H9 (cell line): ENCODE measurements at regions not wholly inside any gene's neighbourhood (a gene's known extent, or its start where the extent isn't known, plus 50 kb on each side); places are given as distances from the start of the nearest gene placed in this dataset.

Experiments used
- DNase-seq: peaks from one replicate; pipeline ENCODE4 v3.0.0-alpha.2; 2017
- H2AFZ ChIP-seq: one replicate; pipeline ENCODE4 v1.6.1; 2013; ENCODE audit warnings: mild to moderate bottlenecking, low read length, control low read depth, moderate library complexity
- H2AK5ac ChIP-seq: 2 replicates; pipeline ENCODE4 v1.6.1; 2013; ENCODE audit warnings: low read length, control low read depth, mixed read lengths; ENCODE audit not compliant: insufficient read length
- H2BK120ac ChIP-seq: one replicate; pipeline ENCODE4 v1.6.1; 2013; ENCODE audit warnings: low read depth, mild to moderate bottlenecking, low read length, control low read depth, inconsistent platforms; ENCODE audit not compliant: poor library complexity, severe bottlenecking
- H2BK12ac ChIP-seq: 2 replicates; pipeline ENCODE4 v1.6.1; 2013; ENCODE audit warnings: low read length, control low read depth, mixed read lengths, low read depth; ENCODE audit not compliant: insufficient read length
- H2BK15ac ChIP-seq: 2 replicates; pipeline ENCODE4 v1.6.1; 2013; ENCODE audit warnings: low read depth, low read length, control low read depth
- H2BK20ac ChIP-seq: one replicate; pipeline ENCODE4 v1.6.1; 2013; ENCODE audit warnings: low read depth, mild to moderate bottlenecking, low read length, control low read depth, inconsistent platforms; ENCODE audit not compliant: poor library complexity, severe bottlenecking
- H2BK5ac ChIP-seq: 2 replicates; pipeline ENCODE4 v1.6.1; 2013; ENCODE audit warnings: low read length, control low read depth, mixed read lengths; ENCODE audit not compliant: insufficient read length
- H3K14ac ChIP-seq: 2 replicates; pipeline ENCODE4 v1.6.1; 2013; ENCODE audit warnings: low read length, control low read depth; ENCODE audit not compliant: insufficient read depth
- H3K18ac ChIP-seq: 2 replicates; pipeline ENCODE4 v1.6.1; 2013; ENCODE audit warnings: low read depth, mild to moderate bottlenecking, mixed read lengths, low read length, control low read depth; ENCODE audit not compliant: insufficient read length
- H3K23ac ChIP-seq: 2 replicates; pipeline ENCODE4 v1.6.1; 2013; ENCODE audit warnings: low read length, control low read depth, mixed read lengths, low read depth; ENCODE audit not compliant: insufficient read length
- H3K23me2 ChIP-seq: 2 replicates; pipeline ENCODE4 v1.6.1; 2013; ENCODE audit warnings: low read depth, mild to moderate bottlenecking, mixed read lengths, low read length, control low read depth; ENCODE audit not compliant: insufficient read length, poor library complexity, severe bottlenecking
- H3K27ac ChIP-seq: 2 replicates; pipeline ENCODE4 v1.5.1; 2013; ENCODE audit warnings: low read length, control low read depth, mixed read lengths, low read depth; ENCODE audit not compliant: insufficient read length
- H3K27me3 ChIP-seq: 2 replicates; pipeline ENCODE4 v1.6.1; 2013; ENCODE audit warnings: low read length, control low read depth, inconsistent platforms; ENCODE audit not compliant: insufficient read depth
- H3K4ac ChIP-seq: 2 replicates; pipeline ENCODE4 v1.6.1; 2013; ENCODE audit warnings: low read depth, mild to moderate bottlenecking, control low read depth, inconsistent platforms, low read length, moderate library complexity
- H3K4me1 ChIP-seq: 2 replicates; pipeline ENCODE4 v1.6.1; 2013; ENCODE audit warnings: low read length, control low read depth, inconsistent platforms; ENCODE audit not compliant: insufficient read depth
- H3K4me2 ChIP-seq: 2 replicates; pipeline ENCODE4 v1.6.1; 2013; ENCODE audit warnings: low read length, control low read depth, mixed read lengths; ENCODE audit not compliant: insufficient read length, insufficient read depth
- H3K56ac ChIP-seq: 2 replicates; pipeline ENCODE4 v1.6.1; 2013; ENCODE audit warnings: low read depth, mild to moderate bottlenecking, mixed read lengths, low read length, control low read depth; ENCODE audit not compliant: insufficient read length
- H3K79me1 ChIP-seq: 2 replicates; pipeline ENCODE4 v1.6.1; 2013; ENCODE audit warnings: low read depth, mild to moderate bottlenecking, moderate library complexity, low read length, control low read depth, inconsistent platforms; ENCODE audit not compliant: insufficient read depth, poor library complexity, severe bottlenecking
- H3K79me2 ChIP-seq: 2 replicates; pipeline ENCODE4 v1.6.1; 2013; ENCODE audit warnings: low read length, control low read depth, inconsistent platforms; ENCODE audit not compliant: insufficient read depth
- H3K9ac ChIP-seq: 2 replicates; pipeline ENCODE4 v1.6.1; 2013; ENCODE audit warnings: low read length, control low read depth, mixed read lengths; ENCODE audit not compliant: insufficient read length; ENCODE audit errors: extremely low read depth
- H3K9me3 ChIP-seq: one replicate; pipeline ENCODE4 v1.6.1; 2013; ENCODE audit warnings: low read depth, low read length, inconsistent platforms; ENCODE audit not compliant: control insufficient read depth
- H3T11ph ChIP-seq: one replicate; pipeline ENCODE4 v1.6.1; 2013; ENCODE audit warnings: mild to moderate bottlenecking, low read length, control low read depth, inconsistent platforms
- H4K20me1 ChIP-seq: one replicate; pipeline ENCODE4 v1.6.1; 2013; ENCODE audit not compliant: control insufficient read depth, insufficient read length, insufficient read depth
- H4K5ac ChIP-seq: 2 replicates; pipeline ENCODE4 v1.6.1; 2013; ENCODE audit warnings: low read depth, mild to moderate bottlenecking, mixed read lengths, low read length, control low read depth; ENCODE audit not compliant: insufficient read length
- H4K8ac ChIP-seq: replicated peaks from 2 replicates; pipeline ENCODE4 v1.6.1; 2013; ENCODE audit warnings: low read length, control low read depth, mixed read lengths, low read depth; ENCODE audit not compliant: insufficient read length
- H4K91ac ChIP-seq: 2 replicates; pipeline ENCODE4 v1.6.1; 2013; ENCODE audit warnings: low read depth, mild to moderate bottlenecking, moderate library complexity, mixed read lengths, low read length, control low read depth; ENCODE audit not compliant: insufficient read length
- H3K27ac Mint-ChIP-seq, 3 experiments: 2 replicates in 2 of 3; 3 replicates in 1 of 3; pipeline ENCODE4 v1.8.0; 2020 to 2021; ENCODE audit warnings: mixed read lengths in 3 of 3, mild to moderate bottlenecking in 1 of 3, moderate library complexity in 1 of 3
- H3K27me3 Mint-ChIP-seq: 2 replicates; pipeline ENCODE4 v1.8.0; 2021; ENCODE audit warnings: low read depth, mild to moderate bottlenecking, moderate library complexity, mixed read lengths
- H3K36me3 Mint-ChIP-seq, 3 experiments: 2 replicates in 2 of 3; 3 replicates in 1 of 3; pipeline ENCODE4 v1.8.0; 2020 to 2021; ENCODE audit warnings: low read depth in 3 of 3, mixed read lengths in 3 of 3; ENCODE audit not compliant: insufficient read depth in 1 of 3
- H3K4me1 Mint-ChIP-seq, 2 experiments: 2 replicates each; pipeline ENCODE4 v1.8.0; 2020; ENCODE audit warnings: mixed read lengths in 2 of 2
- H3K4me3 Mint-ChIP-seq, 2 experiments: 2 replicates in 1 of 2; 3 replicates in 1 of 2; pipeline ENCODE4 v1.8.0; 2020 to 2021; ENCODE audit warnings: mild to moderate bottlenecking in 2 of 2, mixed read lengths in 2 of 2, moderate library complexity in 1 of 2
- H3K9me3 Mint-ChIP-seq, 2 experiments: 2 replicates in 1 of 2; 3 replicates in 1 of 2; pipeline ENCODE4 v1.8.0; 2020; ENCODE audit warnings: mild to moderate bottlenecking in 2 of 2, mixed read lengths in 2 of 2, moderate library complexity in 1 of 2
- CTCF ChIP-seq: fragments of 200-600 bp; sonication (generic); conservative IDR thresholded peaks from 3 replicates; pipeline ENCODE4 v1.8.0; 2021; ENCODE audit warnings: antibody characterized with exemption, mild to moderate bottlenecking
- WGBS: extraction: QIAGEN DNeasy Blood & Tissue Kit; methylation state at CpG from one replicate; pipeline ENCODE4 v1.1.7; 2013; ENCODE audit warnings: missing lambda C conversion rate, low lambda C conversion rate, mixed read lengths; ENCODE audit not compliant: insufficient read length; ENCODE audit errors: extremely low coverage; 5-methylcytosine and 5-hydroxymethylcytosine counted together

GRCh38 chr9:78712903-78713613 lies 416.1 kb downstream of the PSAT1 start:
- no peak overlapping the region for H3K23ac ChIP-seq
- H2BK5ac ChIP-seq = no peak overlapping the region
- H3K9ac ChIP-seq = no peak overlapping the region
- no peak overlapping the region for H2BK15ac ChIP-seq
- H4K91ac ChIP-seq = no peak overlapping the region
- Mint-ChIP-seq H3K27me3 (no peaks in the 10 kb centered on the region), H3K36me3 (peaks cover 0 to 4% (median 1%) of the 10 kb centered on the region in 3 experiments; a peak in 1 of 7 replicates), H3K4me1 (peaks cover 22 to 25% of the 10 kb centered on the region in 2 experiments), H3K9me3 (peaks cover 0 to 2% of the 10 kb centered on the region in 2 experiments; a peak in 1 of 5 replicates), H3K27ac (no peak overlapping the region), H3K4me3 (no peak overlapping the region)
- H3K23me2 ChIP-seq = no peaks in the 10 kb centered on the region
- H3K56ac ChIP-seq = no peak overlapping the region
- no peak overlapping the region for H3T11ph ChIP-seq
- no peaks in the 10 kb centered on the region for H3K79me2 ChIP-seq
- H3K18ac ChIP-seq = no peak overlapping the region
- H2BK20ac ChIP-seq = no peak overlapping the region
- H2BK12ac ChIP-seq = no peak overlapping the region
- no peak overlapping the region for H2AK5ac ChIP-seq
- no peaks in the 10 kb centered on the region for H3K27me3 ChIP-seq
- H2AFZ ChIP-seq = no peak overlapping the region
- H4K5ac ChIP-seq = no peak overlapping the region
- whole genome bisulfite sequencing = no CpG with 5 or more reads among the region's 4 CpGs
- H3K14ac ChIP-seq = no peak overlapping the region
- H3K27ac ChIP-seq = no peak overlapping the region
- no peaks in the 10 kb centered on the region for H4K20me1 ChIP-seq
- DNase-seq = no peak
- no peak overlapping the region for H3K4ac ChIP-seq
- no peak overlapping the region for H2BK120ac ChIP-seq
- H4K8ac ChIP-seq = no peak overlapping the region
- no peak for TF ChIP-seq CTCF
- H3K4me2 ChIP-seq = no peak overlapping the region
- H3K4me1 ChIP-seq = peaks cover 3% of the 10 kb centered on the region; the same call in 1 of the 2 replicates
- H3K9me3 ChIP-seq = no peaks in the 10 kb centered on the region
- no peaks in the 10 kb centered on the region for H3K79me1 ChIP-seq
